ENCODE measurements at regions not wholly inside any gene's neighbourhood (a gene's known extent, or its start where the extent isn't known, plus 50 kb on each side); places are given as distances from the start of the nearest gene placed in this dataset.

- H3K27me3 Mint-ChIP-seq = no peaks in the 10 kb centered on the region
- Histone ChIP-seq H3K4me3 (ENCODE audit: control extremely low read depth in 1 of 5, extremely low read depth in 1 of 5, insufficient read depth in 1 of 5, low read depth in 2 of 5, low read length in 4 of 5) (no peak overlapping the region), H4K20me1 (ENCODE audit: control insufficient read depth, insufficient read depth, low read length, poor library complexity, severe bottlenecking) (no peaks in the 10 kb centered on the region), H3K4me2 (replicated peaks; ENCODE audit: low read depth, low read length, poor library complexity, severe bottlenecking) (no peak overlapping the region), H3K27ac (ENCODE audit: low read length in 2 of 2) (no peak overlapping the region), H3K9ac (ENCODE audit: low read length) (no peak overlapping the region), H3K4me1 (ENCODE audit: control insufficient read depth in 2 of 2, insufficient read depth in 2 of 2, low read length in 2 of 2) (no peaks in the 10 kb centered on the region), H3K79me2 (ENCODE audit: control insufficient read depth, insufficient read depth, low read length) (no peaks in the 10 kb centered on the region), H3K36me3 (replicated peaks in 1 of 2; ENCODE audit: control extremely low read depth in 1 of 2, control insufficient read depth in 1 of 2, extremely low read depth in 1 of 2, insufficient read depth in 2 of 2, low read length in 1 of 2) (no peaks in the 10 kb centered on the region), H3K27me3 (replicated peaks in 1 of 4; ENCODE audit: control extremely low read depth in 1 of 4, control insufficient read depth in 3 of 4, insufficient read depth in 4 of 4, low read length in 3 of 4) (no peaks in the 10 kb centered on the region), H3K9me3 (ENCODE audit: control extremely low read depth in 1 of 3, control insufficient read depth in 2 of 3, insufficient read depth in 1 of 3, low read length in 2 of 3) (no peaks in the 10 kb centered on the region), H2AFZ (ENCODE audit: insufficient read depth, low read depth, low read length, poor library complexity, severe bottlenecking) (no peak overlapping the region)
- H3K27ac Mint-ChIP-seq = no peak overlapping the region
- TF ChIP-seq CTCF (IDR thresholded peaks at IDR 0.05) = no peak
- TF ChIP-seq EZH2 (IDR thresholded peaks at IDR 0.05; ENCODE audit: borderline replicate concordance, insufficient read depth, low read depth, low read length, poor library complexity, severe bottlenecking) = no peak
- intact Hi-C loops (cut with micrococcal nuclease) = no loop called here
- ChIA-PET POLR2A (no interaction called here), CTCF (no interaction called here)
- no CpG with 5 or more reads among the region's 3 CpGs for WGBS (ENCODE audit: insufficient coverage)
- no peak for ATAC-seq (ENCODE audit: low read depth)
- H3K4me3 Mint-ChIP-seq = no peak overlapping the region
- DNase-seq = no peak
- no peaks in the 10 kb centered on the region for H3K4me1 Mint-ChIP-seq
- H3K9me3 Mint-ChIP-seq (ENCODE audit: insufficient read depth) = peaks cover 4% of the 10 kb centered on the region
These were observed 457.7 kb upstream of the PDE3A start for GRCh38 chr12:19910681-19911080.

- CTCF ChIA-PET = no interaction called here
- no peak for TF ChIP-seq CTCF (IDR thresholded peaks at IDR 0.05)
- Histone ChIP-seq H3K36me3 (replicated peaks in 1 of 2; ENCODE audit: control extremely low read depth in 1 of 2, control insufficient read depth in 1 of 2, extremely low read depth in 1 of 2, insufficient read depth in 2 of 2, low read length in 1 of 2) (no peaks in the 10 kb centered on the region), H3K4me3 (ENCODE audit: control extremely low read depth in 1 of 5, extremely low read depth in 1 of 5, insufficient read depth in 1 of 5, low read depth in 2 of 5, low read length in 4 of 5) (no peak overlapping the region), H3K4me1 (ENCODE audit: control insufficient read depth in 2 of 2, insufficient read depth in 2 of 2, low read length in 2 of 2) (no peaks in the 10 kb centered on the region), H3K79me2 (ENCODE audit: control insufficient read depth, insufficient read depth, low read length) (no peaks in the 10 kb centered on the region), H2AFZ (ENCODE audit: insufficient read depth, low read depth, low read length, poor library complexity, severe bottlenecking) (no peak overlapping the region), H3K9ac (ENCODE audit: low read length) (no peak overlapping the region), H3K27ac (ENCODE audit: low read length in 2 of 2) (no peak overlapping the region), H3K27me3 (replicated peaks in 1 of 4; ENCODE audit: control extremely low read depth in 1 of 4, control insufficient read depth in 3 of 4, insufficient read depth in 4 of 4, low read length in 3 of 4) (no peaks in the 10 kb centered on the region), H4K20me1 (ENCODE audit: control insufficient read depth, insufficient read depth, low read length, poor library complexity, severe bottlenecking) (no peaks in the 10 kb centered on the region), H3K9me3 (ENCODE audit: control extremely low read depth in 1 of 3, control insufficient read depth in 2 of 3, insufficient read depth in 1 of 3, low read length in 2 of 3) (no peaks in the 10 kb centered on the region), H3K4me2 (replicated peaks; ENCODE audit: low read depth, low read length, poor library complexity, severe bottlenecking) (no peak overlapping the region)
- H3K27me3 Mint-ChIP-seq = no peaks in the 10 kb centered on the region
- intact Hi-C loops (cut with micrococcal nuclease) = no loop called here
- WGBS (ENCODE audit: insufficient coverage) = 94% methylated on average over 5 of the region's 5 CpGs
- DNase-seq (no peak), ATAC-seq (ENCODE audit: low read depth) (no peak)
- H3K4me3 Mint-ChIP-seq = no peak overlapping the region
- no peaks in the 10 kb centered on the region for H3K4me1 Mint-ChIP-seq
- no peak overlapping the region for H3K27ac Mint-ChIP-seq
- POLR2A ChIA-PET = no interaction called here
- H3K9me3 Mint-ChIP-seq (ENCODE audit: insufficient read depth) = peaks cover 4% of the 10 kb centered on the region
These were observed 455.3 kb upstream of the PDE3A start for GRCh38 chr12:19912991-19913390.

Measured in B cell (primary cell).